Smooth muscle cell (in vitro differentiated cells): ENCODE measurements at regions not wholly inside any gene's neighbourhood (a gene's known extent, or its start where the extent isn't known, plus 50 kb on each side); places are given as distances from the start of the nearest gene placed in this dataset.
A peak's percentile ranks its signal among the peaks of the same experiment; 100 is the strongest.

Experiments
- DNase-seq: peaks from one replicate; lab custom pipeline; 2025; ENCODE audit not compliant: unreplicated experiment; lab: John Stamatoyannopoulos, UW
- H2AFZ ChIP-seq: fragments of 200-600 bp; sonication (generic); 2 replicates; pipeline ENCODE4 v1.6.0; 2016; ENCODE audit warnings: antibody characterized with exemption, low read depth, mild to moderate bottlenecking
- H3F3A ChIP-seq: fragments of 200-600 bp; sonication (generic); 2 replicates; pipeline ENCODE4 v1.6.0; 2017; ENCODE audit warnings: antibody characterized with exemption, low read depth
- H3K27ac ChIP-seq: fragments of 200-600 bp; sonication (generic); 2 replicates; pipeline ENCODE4 v1.5.1; 2016; ENCODE audit warnings: low read depth, mild to moderate bottlenecking
- H3K27me3 ChIP-seq: fragments of 200-600 bp; sonication (generic); 2 replicates; pipeline ENCODE4 v1.6.1; 2016; ENCODE audit warnings: low read depth, mild to moderate bottlenecking
- H3K36me3 ChIP-seq: fragments of 200-600 bp; sonication (generic); 2 replicates; pipeline ENCODE4 v1.5.1; 2016; ENCODE audit warnings: low read depth
- H3K4me1 ChIP-seq: fragments of 200-600 bp; sonication (generic); 2 replicates; pipeline ENCODE4 v1.5.1; 2016; ENCODE audit warnings: low read depth
- H3K4me2 ChIP-seq: fragments of 200-600 bp; sonication (generic); 2 replicates; pipeline ENCODE4 v1.6.0; 2016; ENCODE audit warnings: mild to moderate bottlenecking
- H3K4me3 ChIP-seq: fragments of 200-600 bp; sonication (generic); 2 replicates; pipeline ENCODE4 v1.5.1; 2016; ENCODE audit warnings: mild to moderate bottlenecking
- H3K79me2 ChIP-seq: fragments of 200-600 bp; sonication (generic); 2 replicates; pipeline ENCODE4 v1.6.0; 2016; ENCODE audit warnings: low read depth, mild to moderate bottlenecking
- H3K9ac ChIP-seq: fragments of 200-600 bp; sonication (generic); 2 replicates; pipeline ENCODE4 v1.6.0; 2016; ENCODE audit warnings: low read depth
- H3K9me3 ChIP-seq: fragments of 200-600 bp; sonication (generic); replicated peaks from 2 replicates; pipeline ENCODE4 v1.5.1; 2016; ENCODE audit warnings: low read depth
- H4K20me1 ChIP-seq: fragments of 200-600 bp; sonication (generic); 2 replicates; pipeline ENCODE4 v1.6.0; 2016; ENCODE audit warnings: low read depth
- WGBS: methylation state at CpG from one replicate; pipeline ENCODE4 v1.1.7; 2016; ENCODE audit warnings: low lambda C conversion rate; 5-methylcytosine and 5-hydroxymethylcytosine counted together
- TF ChIP-seq, protein P1 (sequence below): fragments of 200-600 bp; sonication (generic); IDR thresholded peaks from 2 replicates; pipeline ENCODE4 v1.5.1; 2017; ENCODE audit warnings: borderline replicate concordance, mild to moderate bottlenecking, antibody characterized with exemption; ENCODE audit not compliant: insufficient read depth, poor library complexity, severe bottlenecking

DNA sequence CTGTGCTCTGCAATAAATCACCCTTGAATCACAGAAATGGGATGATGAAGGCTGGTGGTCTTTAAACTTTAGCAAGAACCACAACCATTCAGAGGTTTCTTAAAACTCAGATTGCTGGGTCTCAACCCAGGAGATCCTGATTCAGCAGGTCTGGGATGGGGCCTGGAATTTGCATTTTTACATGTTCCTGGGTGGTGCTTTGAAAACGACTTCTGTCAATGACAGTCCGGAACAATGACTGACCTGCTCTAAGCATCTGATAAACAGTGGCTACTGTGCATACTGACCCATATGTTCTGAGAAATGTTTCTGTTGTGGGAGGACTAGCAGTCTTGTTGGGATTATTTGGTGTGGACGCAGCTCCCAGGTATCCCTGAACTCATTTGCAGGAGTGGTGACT is 92.7 kb downstream of the GADD45G start:
- H3K4me3 ChIP-seq: no peak overlapping the region
- H4K20me1 ChIP-seq: no peaks in the 10 kb centered on the region
- TF ChIP-seq, protein P1, sequence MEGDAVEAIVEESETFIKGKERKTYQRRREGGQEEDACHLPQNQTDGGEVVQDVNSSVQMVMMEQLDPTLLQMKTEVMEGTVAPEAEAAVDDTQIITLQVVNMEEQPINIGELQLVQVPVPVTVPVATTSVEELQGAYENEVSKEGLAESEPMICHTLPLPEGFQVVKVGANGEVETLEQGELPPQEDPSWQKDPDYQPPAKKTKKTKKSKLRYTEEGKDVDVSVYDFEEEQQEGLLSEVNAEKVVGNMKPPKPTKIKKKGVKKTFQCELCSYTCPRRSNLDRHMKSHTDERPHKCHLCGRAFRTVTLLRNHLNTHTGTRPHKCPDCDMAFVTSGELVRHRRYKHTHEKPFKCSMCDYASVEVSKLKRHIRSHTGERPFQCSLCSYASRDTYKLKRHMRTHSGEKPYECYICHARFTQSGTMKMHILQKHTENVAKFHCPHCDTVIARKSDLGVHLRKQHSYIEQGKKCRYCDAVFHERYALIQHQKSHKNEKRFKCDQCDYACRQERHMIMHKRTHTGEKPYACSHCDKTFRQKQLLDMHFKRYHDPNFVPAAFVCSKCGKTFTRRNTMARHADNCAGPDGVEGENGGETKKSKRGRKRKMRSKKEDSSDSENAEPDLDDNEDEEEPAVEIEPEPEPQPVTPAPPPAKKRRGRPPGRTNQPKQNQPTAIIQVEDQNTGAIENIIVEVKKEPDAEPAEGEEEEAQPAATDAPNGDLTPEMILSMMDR: no peak
- H3K27ac ChIP-seq: no peak overlapping the region
- H3K79me2 ChIP-seq: no peaks in the 10 kb centered on the region
- no peak overlapping the region for H2AFZ ChIP-seq
- H3K9ac ChIP-seq: no peak overlapping the region
- H3K36me3 ChIP-seq: no peaks in the 10 kb centered on the region
- no peaks in the 10 kb centered on the region for H3K9me3 ChIP-seq
- H3K27me3 ChIP-seq: no peaks in the 10 kb centered on the region
- H3F3A ChIP-seq: no peaks in the 10 kb centered on the region
- no peak overlapping the region for H3K4me2 ChIP-seq
- no peak for DNase-seq
- H3K4me1 ChIP-seq: no peaks in the 10 kb centered on the region
- WGBS: 63% methylated on average over 3 of the region's 3 CpGs

DNA sequence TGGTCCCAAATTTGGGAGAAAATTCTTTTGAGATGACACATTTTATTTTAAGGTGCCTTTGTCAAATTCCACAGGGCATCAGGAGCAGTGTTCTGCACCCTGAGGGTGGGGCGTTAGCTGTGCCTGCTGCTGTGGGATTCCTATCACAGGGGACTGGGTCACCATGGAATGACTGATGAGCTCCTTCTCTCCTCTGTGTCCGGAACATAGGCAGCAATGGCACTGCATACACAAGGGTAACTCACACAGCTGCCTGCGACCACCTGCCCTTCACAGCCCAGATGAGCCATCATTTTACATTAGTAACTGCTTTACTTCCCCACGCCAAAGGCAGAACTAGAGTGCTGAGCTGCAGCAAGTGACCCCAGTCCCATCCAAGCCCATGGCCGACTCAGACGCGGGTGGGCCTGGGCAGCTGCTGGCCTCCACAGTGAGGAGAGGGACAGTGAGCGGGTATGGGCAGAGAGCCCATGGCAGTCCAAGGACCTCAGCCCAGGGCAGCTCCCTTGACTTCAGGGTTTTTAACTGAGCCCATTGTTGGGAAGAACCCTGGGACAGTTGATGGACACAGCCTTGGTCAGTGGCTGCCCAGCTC is 93.7 kb downstream of the GADD45G start:
- 93% methylated on average over 8 of the region's 8 CpGs for WGBS
- no peak overlapping the region for H3K9ac ChIP-seq
- no peaks in the 10 kb centered on the region for H3K9me3 ChIP-seq

DNA sequence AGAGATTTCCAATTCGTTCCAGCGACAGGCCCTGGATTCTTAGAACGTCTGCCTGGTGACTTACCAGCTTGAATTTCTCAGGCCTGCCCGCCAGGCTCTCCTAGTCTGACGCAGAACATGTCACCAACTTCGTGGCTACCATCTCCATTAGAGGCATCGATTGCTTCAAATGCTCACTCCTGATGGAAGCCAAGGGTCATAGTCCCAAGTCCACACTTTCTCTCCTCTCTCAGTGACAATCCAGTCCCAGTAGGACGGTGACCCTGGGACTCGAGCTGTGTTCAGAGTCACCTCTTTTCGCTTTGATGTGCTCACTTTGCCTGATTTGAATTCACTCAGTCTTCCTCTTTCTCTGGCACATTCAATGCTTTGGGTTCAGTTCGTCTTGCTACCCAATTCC is 94.8 kb downstream of the GADD45G start:
- Histone ChIP-seq H3F3A (no peaks in the 10 kb centered on the region), H2AFZ (no peak overlapping the region), H3K9me3 (no peaks in the 10 kb centered on the region), H3K27ac (no peak overlapping the region), H3K4me2 (no peak overlapping the region), H3K4me3 (no peak overlapping the region), H3K79me2 (no peaks in the 10 kb centered on the region), H4K20me1 (no peaks in the 10 kb centered on the region), H3K9ac (no peak overlapping the region), H3K36me3 (no peaks in the 10 kb centered on the region), H3K27me3 (no peaks in the 10 kb centered on the region), H3K4me1 (no peaks in the 10 kb centered on the region)
- WGBS: 91% methylated on average over 11 of the region's 11 CpGs
- DNase-seq: no peak
- TF ChIP-seq, protein P1: no peak

More for the DNA sequence above, 93.7 kb downstream of the GADD45G start:
- H4K20me1 ChIP-seq: no peaks in the 10 kb centered on the region
- no peak overlapping the region for H2AFZ ChIP-seq
- H3K79me2 ChIP-seq: no peaks in the 10 kb centered on the region
- H3K4me3 ChIP-seq: no peak overlapping the region
- no peak overlapping the region for H3K4me2 ChIP-seq
- no peaks in the 10 kb centered on the region for H3K27me3 ChIP-seq
- no peaks in the 10 kb centered on the region for H3K4me1 ChIP-seq
- no peak for DNase-seq
- TF ChIP-seq, protein P1: no peak
- H3F3A ChIP-seq: no peaks in the 10 kb centered on the region
- no peaks in the 10 kb centered on the region for H3K36me3 ChIP-seq
- no peak overlapping the region for H3K27ac ChIP-seq

DNA sequence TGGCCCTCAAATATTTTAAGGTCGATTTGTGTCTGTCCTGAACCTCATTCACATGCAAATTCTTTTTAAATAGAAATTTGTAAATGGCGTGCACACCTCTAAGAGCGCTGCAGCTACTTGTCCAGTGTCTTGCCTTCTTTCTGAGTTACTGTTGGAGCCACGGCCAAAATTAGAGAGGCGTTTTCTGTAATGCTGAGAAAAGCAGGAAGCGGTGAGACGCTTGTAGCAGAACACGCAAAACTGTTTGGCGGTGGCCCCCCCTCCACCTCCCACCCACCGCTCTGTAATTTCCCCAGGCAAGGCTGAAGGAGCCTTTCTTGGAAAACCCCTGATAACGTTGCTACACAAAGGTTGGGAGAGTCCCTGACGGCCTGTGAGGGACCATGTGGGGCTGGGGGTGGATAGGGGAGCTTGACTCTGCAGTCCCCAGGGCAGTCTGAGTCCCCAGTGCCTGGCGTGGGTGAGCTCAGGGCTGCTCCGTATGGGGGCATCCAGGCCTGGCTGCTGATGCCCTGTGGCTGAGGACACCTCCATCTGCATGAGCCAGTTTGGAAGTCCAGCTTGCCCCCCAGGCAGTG is 96.5 kb downstream of the GADD45G start:
- H3K9me3 ChIP-seq: no peaks in the 10 kb centered on the region
- no peaks in the 10 kb centered on the region for H3F3A ChIP-seq
- H3K4me3 ChIP-seq: no peak overlapping the region
- no peak for DNase-seq
- H3K9ac ChIP-seq: no peak overlapping the region
- H3K4me1 ChIP-seq: no peaks in the 10 kb centered on the region
- no peak overlapping the region for H3K27ac ChIP-seq
- no peaks in the 10 kb centered on the region for H3K36me3 ChIP-seq
- 44% methylated on average over 12 of the region's 14 CpGs for WGBS
- peak overlapping the region; percentile 18 for H3K4me2 ChIP-seq
- no peak overlapping the region for H2AFZ ChIP-seq
- TF ChIP-seq, protein P1: no peak
- no peaks in the 10 kb centered on the region for H3K79me2 ChIP-seq
- H3K27me3 ChIP-seq: no peaks in the 10 kb centered on the region
- H4K20me1 ChIP-seq: no peaks in the 10 kb centered on the region
